MM.1S (cell line): ENCODE measurements at regions not wholly inside any gene's neighbourhood (a gene's known extent, or its start where the extent isn't known, plus 50 kb on each side); places are given as distances from the start of the nearest gene placed in this dataset.

Experiments
- EZH2 ChIP-seq: fragments of 300-600 bp; sonication (generic); optimal IDR thresholded peaks from 2 replicates; pipeline ENCODE3; 2017; ENCODE audit warnings: low read depth, mild to moderate bottlenecking, antibody characterized with exemption, low read length, mixed read lengths
- TF ChIP-seq, protein P1 (sequence below): fragments of 300-600 bp; sonication (generic); IDR thresholded peaks from 2 replicates; pipeline ENCODE4 v1.5.1; 2016; ENCODE audit warnings: antibody characterized with exemption, low read length, mixed read lengths

DNA sequence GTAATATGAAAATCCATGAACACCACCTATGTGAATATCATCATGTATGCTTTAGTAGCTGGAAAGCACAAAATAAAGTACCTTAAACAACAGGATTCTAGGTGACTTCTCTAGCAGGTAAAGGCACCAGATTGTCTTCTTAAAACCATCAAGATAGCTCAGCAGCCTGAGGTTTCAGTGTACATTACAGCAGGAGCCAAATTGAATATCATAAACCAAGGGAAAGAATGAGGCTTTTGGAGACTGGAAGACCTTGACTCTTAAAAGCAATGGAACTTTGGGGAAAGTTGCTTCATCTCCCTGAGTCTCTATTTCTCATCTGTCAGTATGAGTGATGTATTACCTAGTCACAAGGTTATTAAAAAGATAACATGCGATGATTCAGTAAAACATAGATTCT lies 429.7 kb upstream of the SPHKAP start:
- TF ChIP-seq, protein P1, sequence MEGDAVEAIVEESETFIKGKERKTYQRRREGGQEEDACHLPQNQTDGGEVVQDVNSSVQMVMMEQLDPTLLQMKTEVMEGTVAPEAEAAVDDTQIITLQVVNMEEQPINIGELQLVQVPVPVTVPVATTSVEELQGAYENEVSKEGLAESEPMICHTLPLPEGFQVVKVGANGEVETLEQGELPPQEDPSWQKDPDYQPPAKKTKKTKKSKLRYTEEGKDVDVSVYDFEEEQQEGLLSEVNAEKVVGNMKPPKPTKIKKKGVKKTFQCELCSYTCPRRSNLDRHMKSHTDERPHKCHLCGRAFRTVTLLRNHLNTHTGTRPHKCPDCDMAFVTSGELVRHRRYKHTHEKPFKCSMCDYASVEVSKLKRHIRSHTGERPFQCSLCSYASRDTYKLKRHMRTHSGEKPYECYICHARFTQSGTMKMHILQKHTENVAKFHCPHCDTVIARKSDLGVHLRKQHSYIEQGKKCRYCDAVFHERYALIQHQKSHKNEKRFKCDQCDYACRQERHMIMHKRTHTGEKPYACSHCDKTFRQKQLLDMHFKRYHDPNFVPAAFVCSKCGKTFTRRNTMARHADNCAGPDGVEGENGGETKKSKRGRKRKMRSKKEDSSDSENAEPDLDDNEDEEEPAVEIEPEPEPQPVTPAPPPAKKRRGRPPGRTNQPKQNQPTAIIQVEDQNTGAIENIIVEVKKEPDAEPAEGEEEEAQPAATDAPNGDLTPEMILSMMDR = no peak
- TF ChIP-seq EZH2 = no peak
